ENCODE measurements at regions not wholly inside any gene's neighbourhood (a gene's known extent, or its start where the extent isn't known, plus 50 kb on each side); places are given as distances from the start of the nearest gene placed in this dataset.
"Not testable (repeated sequence)": the region's sequence is repeated elsewhere in the genome, so short reads cannot be mapped to it uniquely, and the experiment has no call there.

GRCh38 chr2:125822746-125823145 is 833.2 kb upstream of the GYPC start:
- H3K4me3 ChIP-seq (ENCODE audit: low read length), result no peak overlapping the region
- no peak for DNase-seq (ENCODE audit: low read depth)
- TF ChIP-seq CTCF (conservative IDR thresholded peaks at IDR 0.05; ENCODE audit: low read length), result no peak

DNA sequence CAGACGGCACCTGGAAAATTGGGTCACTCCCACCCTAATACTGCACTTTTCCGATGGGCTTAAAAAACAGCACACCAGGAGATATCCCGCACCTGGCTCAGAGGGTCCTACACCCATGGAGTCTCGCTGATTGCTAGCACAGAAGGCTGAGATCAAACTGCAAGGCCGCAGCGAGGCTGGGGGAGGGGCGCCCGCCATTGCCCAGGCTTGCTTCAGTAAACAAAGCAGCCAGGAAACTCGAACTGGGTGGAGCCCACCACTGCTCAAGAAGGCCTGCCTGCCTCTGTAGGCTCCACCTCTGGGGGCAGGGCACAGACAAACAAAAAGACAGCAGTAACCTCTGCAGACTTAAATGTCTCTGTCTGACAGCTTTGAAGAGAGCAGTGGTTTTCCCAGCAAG is 830.2 kb upstream of the GYPC start:
- not testable (repeated sequence) for DNase-seq (ENCODE audit: low read depth); H3K4me3 ChIP-seq (ENCODE audit: low read length)

GRCh38 chr2:125837128-125837527 is 818.8 kb upstream of the GYPC start:
- no peak for DNase-seq (ENCODE audit: low read depth)
- TF ChIP-seq CTCF (conservative IDR thresholded peaks at IDR 0.05; ENCODE audit: low read length), result no peak

DNA sequence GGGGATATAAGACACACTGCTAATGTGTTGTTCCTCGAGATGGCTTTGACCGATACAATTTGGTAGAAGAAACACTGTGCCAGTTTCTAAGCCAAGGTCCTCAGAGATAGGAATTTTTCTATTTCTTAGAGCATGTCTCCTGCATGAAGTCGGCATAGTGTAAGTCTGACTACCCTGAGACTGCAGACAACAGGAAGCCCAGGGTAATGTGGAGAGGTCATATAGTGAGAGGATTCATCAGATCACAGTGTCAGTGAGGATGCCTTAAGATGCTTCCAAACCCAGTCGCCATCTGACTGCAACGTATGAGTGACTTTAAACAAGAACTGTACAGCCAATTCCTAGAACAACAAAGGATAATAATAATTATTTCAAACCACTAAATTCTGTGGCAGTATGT is 818.3 kb upstream of the GYPC start:
- TF ChIP-seq CTCF (conservative IDR thresholded peaks at IDR 0.05; ENCODE audit: low read length), result no peak
- DNase-seq (ENCODE audit: low read depth), result no peak
- H3K4me3 ChIP-seq (ENCODE audit: low read length), result no peak overlapping the region

More at GRCh38 chr2:125837128-125837527, 818.8 kb upstream of the GYPC start:
- no peak overlapping the region for H3K4me3 ChIP-seq (ENCODE audit: low read length)

- H3K4me3 ChIP-seq (ENCODE audit: low read length), result no peak overlapping the region
- no peak for TF ChIP-seq CTCF (conservative IDR thresholded peaks at IDR 0.05; ENCODE audit: low read length)
- no peak for DNase-seq (ENCODE audit: low read depth)
Observed at GRCh38 chr2:125839945-125840344, 816.0 kb upstream of the GYPC start.

DNA sequence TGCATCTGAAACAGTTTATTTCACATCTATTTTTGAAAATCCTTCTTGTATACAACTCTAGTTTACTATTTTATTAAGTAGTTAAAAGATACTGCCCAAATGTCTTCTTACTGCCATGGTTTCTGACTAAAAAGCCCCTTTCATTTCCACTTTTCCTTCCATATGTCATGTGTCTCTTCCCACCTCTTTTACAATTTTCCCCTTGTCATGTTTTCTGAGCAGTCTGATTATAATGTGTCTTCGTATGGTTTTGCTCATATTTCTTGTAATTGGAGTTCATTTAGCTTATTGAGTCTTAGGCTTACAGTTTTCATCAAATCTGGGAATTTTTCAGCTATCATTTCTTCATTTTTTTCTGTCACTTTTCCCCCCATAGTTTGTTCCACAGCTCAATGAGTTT is 813.9 kb upstream of the GYPC start:
- no peak for DNase-seq (ENCODE audit: low read depth)
- no peak for TF ChIP-seq CTCF (conservative IDR thresholded peaks at IDR 0.05; ENCODE audit: low read length)
- no peak overlapping the region for H3K4me3 ChIP-seq (ENCODE audit: low read length)

DNA sequence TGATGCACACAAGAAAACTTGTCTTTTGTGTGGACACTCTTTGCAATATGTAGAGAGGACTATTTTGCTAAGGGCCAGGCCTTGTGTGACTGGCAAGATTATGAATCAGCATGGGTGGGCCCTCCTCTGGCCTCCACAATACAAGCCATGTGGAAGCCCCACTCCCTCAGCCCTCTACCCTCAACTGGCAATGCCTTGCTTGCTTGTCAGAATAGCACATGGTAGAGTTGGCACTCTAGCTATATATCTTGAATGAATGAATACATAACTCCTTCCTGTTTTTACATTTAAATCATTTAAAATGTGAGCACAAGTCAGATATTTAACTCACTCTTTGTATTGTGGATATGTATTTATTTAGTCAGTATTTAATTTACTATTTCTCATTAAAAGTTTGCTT is 805.4 kb upstream of the GYPC start:
- H3K4me3 ChIP-seq (ENCODE audit: low read length), result no peak overlapping the region
- DNase-seq (ENCODE audit: low read depth), result no peak
- no peak for TF ChIP-seq CTCF (conservative IDR thresholded peaks at IDR 0.05; ENCODE audit: low read length)

GRCh38 chr2:125852364-125852763 is 803.6 kb upstream of the GYPC start:
- no peak overlapping the region for H3K4me3 ChIP-seq (ENCODE audit: low read length)
- no peak for DNase-seq (ENCODE audit: low read depth)
- no peak for TF ChIP-seq CTCF (conservative IDR thresholded peaks at IDR 0.05; ENCODE audit: low read length)
